HEK293 (cell line): ENCODE measurements at regions not wholly inside any gene's neighbourhood (a gene's known extent, or its start where the extent isn't known, plus 50 kb on each side); places are given as distances from the start of the nearest gene placed in this dataset.

Experiments used
- CTCF ChIP-seq: fragments of 450-650 bp; formaldehyde crosslinking; IDR thresholded peaks from 2 replicates; pipeline ENCODE4 v1.5.1; 2016; ENCODE audit warnings: missing biosample characterization, missing genetic modification characterization
- MYNN ChIP-seq: fragments of 450-650 bp; formaldehyde crosslinking; IDR thresholded peaks from 2 replicates; pipeline ENCODE4 v1.5.1; 2016; ENCODE audit warnings: missing biosample characterization, missing genetic modification characterization, borderline replicate concordance
- REST ChIP-seq: fragments of 450-650 bp; formaldehyde crosslinking; IDR thresholded peaks from 2 replicates; pipeline ENCODE4 v1.5.1; 2016; ENCODE audit warnings: missing biosample characterization, missing genetic modification characterization
- SP2 ChIP-seq: fragments of 450-650 bp; formaldehyde crosslinking; IDR thresholded peaks from 2 replicates; pipeline ENCODE4 v1.5.1; 2016; ENCODE audit warnings: missing biosample characterization, missing genetic modification characterization
- TCF7L2 ChIP-seq: IDR thresholded peaks from 2 replicates; pipeline ENCODE4 v1.6.1; 2011; ENCODE audit warnings: low read depth, mild to moderate bottlenecking, inconsistent platforms, low read length, moderate library complexity, borderline replicate concordance
- YY1 ChIP-seq: fragments of 450-650 bp; formaldehyde crosslinking; IDR thresholded peaks from 2 replicates; pipeline ENCODE4 v1.5.1; 2018; ENCODE audit warnings: missing biosample characterization, missing genetic modification characterization
- ZNF501 ChIP-seq: fragments of 450-650 bp; formaldehyde crosslinking; IDR thresholded peaks from 2 replicates; pipeline ENCODE4 v1.5.1; 2016; ENCODE audit warnings: missing biosample characterization, missing genetic modification characterization
- ZNF629 ChIP-seq: fragments of 450-650 bp; formaldehyde crosslinking; IDR thresholded peaks from 2 replicates; pipeline ENCODE4 v1.5.1; 2017; ENCODE audit warnings: missing biosample characterization, missing genetic modification characterization
- ZNF776 ChIP-seq: fragments of 450-650 bp; formaldehyde crosslinking; IDR thresholded peaks from 2 replicates; pipeline ENCODE4 v1.5.0; 2017; ENCODE audit warnings: missing biosample characterization, missing genetic modification characterization, borderline replicate concordance
- ZSCAN30 ChIP-seq: fragments of 450-650 bp; IDR thresholded peaks from 2 replicates; pipeline ENCODE4 v1.5.1; 2018; ENCODE audit warnings: missing biosample characterization, mild to moderate bottlenecking, missing genetic modification characterization, moderate library complexity
- TF ChIP-seq, protein P1 (sequence below): fragments of 450-650 bp; formaldehyde crosslinking; IDR thresholded peaks from 2 replicates; pipeline ENCODE4 v1.5.1; 2016; ENCODE audit warnings: missing biosample characterization, missing genetic modification characterization

GRCh38 chr7:66454600-66455225 lies 174.0 kb upstream of the KCTD7 start:
- no peak for TF ChIP-seq REST (tag by site-specific recombination)
- TF ChIP-seq ZNF629 (tag by site-specific recombination) = no peak
- TF ChIP-seq TCF7L2 = no peak
- TF ChIP-seq MYNN (tag by site-specific recombination) = no peak
- no peak for TF ChIP-seq CTCF (tag by site-specific recombination)
- TF ChIP-seq, protein P1, sequence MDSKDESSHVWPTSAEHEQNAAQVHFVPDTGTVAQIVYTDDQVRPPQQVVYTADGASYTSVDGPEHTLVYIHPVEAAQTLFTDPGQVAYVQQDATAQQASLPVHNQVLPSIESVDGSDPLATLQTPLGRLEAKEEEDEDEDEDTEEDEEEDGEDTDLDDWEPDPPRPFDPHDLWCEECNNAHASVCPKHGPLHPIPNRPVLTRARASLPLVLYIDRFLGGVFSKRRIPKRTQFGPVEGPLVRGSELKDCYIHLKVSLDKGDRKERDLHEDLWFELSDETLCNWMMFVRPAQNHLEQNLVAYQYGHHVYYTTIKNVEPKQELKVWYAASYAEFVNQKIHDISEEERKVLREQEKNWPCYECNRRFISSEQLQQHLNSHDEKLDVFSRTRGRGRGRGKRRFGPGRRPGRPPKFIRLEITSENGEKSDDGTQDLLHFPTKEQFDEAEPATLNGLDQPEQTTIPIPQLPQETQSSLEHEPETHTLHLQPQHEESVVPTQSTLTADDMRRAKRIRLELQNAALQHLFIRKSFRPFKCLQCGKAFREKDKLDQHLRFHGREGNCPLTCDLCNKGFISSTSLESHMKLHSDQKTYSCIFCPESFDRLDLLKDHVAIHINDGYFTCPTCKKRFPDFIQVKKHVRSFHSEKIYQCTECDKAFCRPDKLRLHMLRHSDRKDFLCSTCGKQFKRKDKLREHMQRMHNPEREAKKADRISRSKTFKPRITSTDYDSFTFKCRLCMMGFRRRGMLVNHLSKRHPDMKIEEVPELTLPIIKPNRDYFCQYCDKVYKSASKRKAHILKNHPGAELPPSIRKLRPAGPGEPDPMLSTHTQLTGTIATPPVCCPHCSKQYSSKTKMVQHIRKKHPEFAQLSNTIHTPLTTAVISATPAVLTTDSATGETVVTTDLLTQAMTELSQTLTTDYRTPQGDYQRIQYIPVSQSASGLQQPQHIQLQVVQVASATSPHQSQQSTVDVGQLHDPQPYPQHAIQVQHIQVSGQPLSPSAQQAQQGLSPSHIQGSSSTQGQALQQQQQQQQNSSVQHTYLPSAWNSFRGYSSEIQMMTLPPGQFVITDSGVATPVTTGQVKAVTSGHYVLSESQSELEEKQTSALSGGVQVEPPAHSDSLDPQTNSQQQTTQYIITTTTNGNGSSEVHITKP (tag by site-specific recombination) = no peak
- TF ChIP-seq ZSCAN30 (tag by site-specific recombination) = no peak
- no peak for TF ChIP-seq SP2 (tag by site-specific recombination)
- no peak for TF ChIP-seq ZNF501 (tag by site-specific recombination)
- TF ChIP-seq ZNF776 (tag by site-specific recombination) = no peak
- no peak for TF ChIP-seq YY1 (tag by site-specific recombination)
